HEK293T (cell line): ENCODE measurements at regions not wholly inside any gene's neighbourhood (a gene's known extent, or its start where the extent isn't known, plus 50 kb on each side); places are given as distances from the start of the nearest gene placed in this dataset.
A peak's percentile ranks its signal among the peaks of the same experiment; 100 is the strongest.

Source experiments
- CTCF ChIA-PET: fragments of 350-600 bp; formaldehyde crosslinking; extraction: SDS; loops from one replicate; lab custom pipeline; 2021; ENCODE audit warnings: antibody characterized with exemption, inconsistent platforms; lab: Yijun Ruan, JAX
- POLR2A ChIA-PET: fragments of 350-600 bp; formaldehyde crosslinking; extraction: SDS; loops from one replicate; lab custom pipeline; 2020; ENCODE audit warnings: antibody characterized with exemption, inconsistent platforms; lab: Yijun Ruan, JAX
- DNase-seq: peaks from one replicate; pipeline ENCODE4 v3.0.0; 2012; ENCODE audit warnings: mixed read lengths; ENCODE audit errors: extremely low spot score
- ARNT ChIP-seq: fragments of 450-650 bp; IDR thresholded peaks from 2 replicates; pipeline ENCODE4 v1.6.1; 2017; ENCODE audit warnings: mild to moderate bottlenecking
- BHLHE40 ChIP-seq: fragments of 450-650 bp; IDR thresholded peaks from 2 replicates; pipeline ENCODE4 v1.6.1; 2016; ENCODE audit warnings: mild to moderate bottlenecking, moderate library complexity, borderline replicate concordance
- CTBP1 ChIP-seq: fragments of 450-650 bp; IDR thresholded peaks from 2 replicates; pipeline ENCODE4 v1.6.1; 2016; ENCODE audit warnings: borderline replicate concordance
- ELF4 ChIP-seq: fragments of 450-650 bp; IDR thresholded peaks from 2 replicates; pipeline ENCODE4 v1.6.1; 2017; ENCODE audit warnings: antibody characterized with exemption
- FOXA1 ChIP-seq: fragments of 450-650 bp; IDR thresholded peaks from 2 replicates; pipeline ENCODE4 v1.6.1; 2016; ENCODE audit warnings: mild to moderate bottlenecking
- FOXK2 ChIP-seq: fragments of 450-650 bp; IDR thresholded peaks from 2 replicates; pipeline ENCODE4 v1.6.1; 2016; ENCODE audit warnings: mild to moderate bottlenecking
- FOXM1 ChIP-seq: fragments of 450-650 bp; IDR thresholded peaks from 2 replicates; pipeline ENCODE4 v1.6.1; 2017; ENCODE audit warnings: mild to moderate bottlenecking, borderline replicate concordance
- HDGF ChIP-seq: fragments of 450-650 bp; IDR thresholded peaks from 2 replicates; pipeline ENCODE4 v1.6.1; 2017; ENCODE audit warnings: antibody characterized with exemption, borderline replicate concordance
- L3MBTL2 ChIP-seq: fragments of 450-650 bp; conservative IDR thresholded peaks from 2 replicates; pipeline ENCODE4 v1.6.1; 2016; ENCODE audit warnings: mild to moderate bottlenecking
- LEF1 ChIP-seq: fragments of 450-650 bp; IDR thresholded peaks from 2 replicates; pipeline ENCODE4 v1.6.1; 2017; ENCODE audit warnings: mild to moderate bottlenecking, borderline replicate concordance
- NFRKB ChIP-seq: fragments of 450-650 bp; IDR thresholded peaks from 2 replicates; pipeline ENCODE4 v1.6.1; 2016; ENCODE audit warnings: mild to moderate bottlenecking, moderate library complexity
- PKNOX1 ChIP-seq: fragments of 450-650 bp; IDR thresholded peaks from 2 replicates; pipeline ENCODE4 v1.6.1; 2016
- SP1 ChIP-seq: fragments of 450-650 bp; IDR thresholded peaks from 2 replicates; pipeline ENCODE4 v1.6.1; 2017
- SUZ12 ChIP-seq: fragments of 450-650 bp; IDR thresholded peaks from 2 replicates; pipeline ENCODE4 v1.6.1; 2016; ENCODE audit warnings: mild to moderate bottlenecking
- TARDBP ChIP-seq: fragments of 450-650 bp; IDR thresholded peaks from 2 replicates; pipeline ENCODE4 v1.6.1; 2016
- ZNF384 ChIP-seq: fragments of 450-650 bp; IDR thresholded peaks from 2 replicates; pipeline ENCODE4 v1.6.1; 2016

GRCh38 chr3:157624801-157625200, 121.6 kb upstream of the VEPH1 start:
- TF ChIP-seq ZNF384: no peak
- TF ChIP-seq FOXM1: no peak
- no peak for TF ChIP-seq ARNT
- TF ChIP-seq PKNOX1: no peak
- TF ChIP-seq SUZ12: no peak
- TF ChIP-seq CTBP1: no peak
- no peak for TF ChIP-seq NFRKB
- no peak for TF ChIP-seq TARDBP
- no peak for TF ChIP-seq LEF1
- no peak for TF ChIP-seq HDGF
- TF ChIP-seq SP1: no peak
- no peak for TF ChIP-seq L3MBTL2
- no peak for TF ChIP-seq FOXK2
- no peak for TF ChIP-seq ELF4
- no peak for TF ChIP-seq FOXA1
- TF ChIP-seq BHLHE40: no peak
- POLR2A ChIA-PET: no interaction called here
- CTCF ChIA-PET: no interaction called here
- DNase-seq: no peak

- ChIA-PET POLR2A (no interaction called here), CTCF (no interaction called here)
- DNase-seq: no peak
- TF ChIP-seq ZNF384: no peak
- TF ChIP-seq FOXA1: no peak
- TF ChIP-seq HDGF: no peak
- TF ChIP-seq ARNT: no peak
- no peak for TF ChIP-seq ELF4
- no peak for TF ChIP-seq CTBP1
- TF ChIP-seq BHLHE40: no peak
- no peak for TF ChIP-seq SP1
- no peak for TF ChIP-seq L3MBTL2
- TF ChIP-seq PKNOX1: no peak
- no peak for TF ChIP-seq FOXM1
- TF ChIP-seq FOXK2: no peak
- TF ChIP-seq NFRKB: no peak
- no peak for TF ChIP-seq SUZ12
- no peak for TF ChIP-seq LEF1
- TF ChIP-seq TARDBP: no peak
Observed at GRCh38 chr3:157618886-157619285, 115.7 kb upstream of the VEPH1 start.

GRCh38 chr3:157618075-157618760, 115.0 kb upstream of the VEPH1 start:
- ChIA-PET CTCF (interaction anchor here (0.6 kb wide), 1 partner anchor 243 kb away, joined by 3 read pairs; no protein-coding TSS in a partner anchor), POLR2A (no interaction called here)
- TF ChIP-seq ZNF384 (peak; percentile 96), PKNOX1 (peak; percentile 83), FOXK2 (no peak), ELF4 (no peak)
- peak; percentile 47 for DNase-seq

GRCh38 chr3:157614896-157615295, 111.7 kb upstream of the VEPH1 start:
- ChIA-PET POLR2A (no interaction called here), CTCF (interaction anchor here (0.7 kb wide), 1 partner anchor 728 kb away, joined by 3 read pairs; no protein-coding TSS in a partner anchor)
- no peak for DNase-seq
- no peak for TF ChIP-seq TARDBP
- no peak for TF ChIP-seq FOXK2
- TF ChIP-seq SP1: no peak
- no peak for TF ChIP-seq FOXM1
- no peak for TF ChIP-seq ARNT
- TF ChIP-seq NFRKB: no peak
- TF ChIP-seq L3MBTL2: no peak
- TF ChIP-seq ELF4: no peak
- TF ChIP-seq BHLHE40: no peak
- no peak for TF ChIP-seq CTBP1
- no peak for TF ChIP-seq LEF1

GRCh38 chr3:157611536-157612076, 108.4 kb upstream of the VEPH1 start:
- CTCF ChIA-PET: interaction anchor here (0.6 to 0.8 kb wide), 2 partner anchors 8 to 823 kb away, joined by 3 to 5 read pairs; no protein-coding TSS in a partner anchor
- POLR2A ChIA-PET: interaction anchor here (0.6 kb wide), 1 partner anchor 163 kb away, joined by 3 read pairs; no protein-coding TSS in a partner anchor

More at GRCh38 chr3:157611536-157612076, 108.4 kb upstream of the VEPH1 start:
- TF ChIP-seq SUZ12: no peak
- no peak for TF ChIP-seq LEF1
- TF ChIP-seq L3MBTL2: no peak
- no peak for TF ChIP-seq SP1
- TF ChIP-seq HDGF: no peak
- TF ChIP-seq CTBP1: no peak
- no peak for TF ChIP-seq NFRKB
- no peak for TF ChIP-seq FOXA1
- TF ChIP-seq BHLHE40: no peak
- no peak for TF ChIP-seq ELF4
- DNase-seq: no peak
